HUDEP-2 (cell line): ENCODE measurements at regions not wholly inside any gene's neighbourhood (a gene's known extent, or its start where the extent isn't known, plus 50 kb on each side); places are given as distances from the start of the nearest gene placed in this dataset.
"Not testable (repeated sequence)": the region's sequence is repeated elsewhere in the genome, so short reads cannot be mapped to it uniquely, and the experiment has no call there.

Experiments
- DNase-seq, 76 experiments: peaks; one replicate each; lab custom pipeline; 2025; ENCODE audit not compliant: unreplicated experiment in 76 of 76; lab: John Stamatoyannopoulos, UW

DNA sequence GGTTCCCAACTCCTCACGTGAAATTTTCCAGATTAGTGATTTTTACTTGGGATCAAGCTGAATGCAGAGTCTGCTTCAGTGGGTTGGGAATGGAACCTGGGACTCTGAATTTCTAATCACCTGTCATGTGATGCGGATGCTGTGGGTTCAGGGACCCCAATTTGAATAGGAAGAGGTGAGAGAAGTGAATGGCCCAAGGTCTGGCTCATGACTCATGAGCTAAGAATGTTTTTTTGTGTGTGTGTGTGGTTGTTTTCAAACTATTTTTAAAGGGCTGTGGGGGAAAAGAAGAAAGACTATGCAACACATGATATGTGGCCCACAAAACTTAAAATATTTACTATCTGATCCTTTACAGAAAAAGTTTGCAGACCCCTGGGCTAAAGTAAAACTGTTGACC lies 108.5 kb upstream of the CYRIA start:
- DNase-seq, result no peak

DNA sequence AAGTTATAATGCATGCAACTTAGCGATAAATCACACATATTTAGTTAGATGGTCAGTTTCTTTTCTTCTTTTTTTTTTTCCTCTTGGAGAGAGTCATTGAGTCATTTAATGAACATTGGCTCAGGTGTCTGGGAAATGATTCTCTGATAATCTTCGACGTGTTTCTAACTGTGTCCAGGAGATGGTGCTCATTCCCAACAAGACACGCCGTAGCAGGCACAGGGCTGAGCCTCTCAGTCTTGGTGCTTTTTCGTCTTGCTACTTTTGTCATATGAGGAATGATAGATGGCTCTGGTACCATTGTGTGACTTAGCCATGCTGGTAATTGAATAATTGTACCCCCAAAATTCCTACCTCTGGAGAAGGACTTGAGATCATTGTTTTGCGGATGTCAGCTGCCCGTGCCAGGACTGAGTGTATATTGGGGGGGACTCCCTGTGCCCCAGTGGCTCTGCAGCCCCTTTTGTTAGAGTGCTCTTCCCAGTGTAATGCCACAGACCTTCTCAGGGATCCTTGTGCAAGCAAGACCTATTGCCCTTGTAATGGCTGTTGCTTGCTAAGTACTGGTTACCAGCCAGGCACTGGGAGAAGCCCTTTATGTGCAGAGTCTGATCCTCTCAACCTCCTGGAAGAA lies 107.6 kb upstream of the CYRIA start:
- DNase-seq, result peak in 33 of 76 experiments; percentile 2 to 65 (median 25)

DNA sequence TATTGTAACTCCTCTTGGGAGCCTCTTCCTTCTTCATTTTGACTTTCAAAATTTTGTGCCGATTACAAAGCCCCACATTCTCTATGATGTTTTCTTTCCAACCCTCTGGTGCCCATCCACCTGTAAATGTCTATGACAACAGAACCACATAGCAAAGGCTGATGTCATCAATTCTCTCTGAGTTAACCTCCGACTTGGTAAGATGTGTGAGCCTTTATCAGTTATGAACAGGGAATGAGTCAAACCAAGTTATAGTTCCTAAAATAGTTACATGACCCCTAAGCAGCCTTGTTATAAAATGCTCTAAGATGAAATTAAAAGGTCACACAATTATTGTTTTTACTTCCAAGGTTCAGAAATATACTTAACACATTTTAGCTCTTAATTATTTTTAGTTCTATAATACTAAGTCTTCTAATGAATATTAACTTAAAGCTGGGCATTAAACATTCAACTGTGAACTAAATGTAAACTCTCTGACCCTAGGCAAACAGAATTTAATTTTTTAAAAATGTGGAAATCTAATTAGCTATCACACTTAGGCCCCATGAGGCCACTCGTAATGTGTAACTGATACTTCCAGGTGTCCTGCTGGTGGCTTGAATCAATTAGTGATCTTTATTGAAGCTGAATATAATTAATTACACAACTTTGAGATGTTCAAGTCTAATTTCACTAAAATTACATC lies 102.3 kb upstream of the CYRIA start:
- DNase-seq, result peak in 1 of 76 experiments; percentile 17

- DNase-seq, result no peak
Observed at GRCh38 chr2:16765356-16765755, 99.7 kb upstream of the CYRIA start.

DNA sequence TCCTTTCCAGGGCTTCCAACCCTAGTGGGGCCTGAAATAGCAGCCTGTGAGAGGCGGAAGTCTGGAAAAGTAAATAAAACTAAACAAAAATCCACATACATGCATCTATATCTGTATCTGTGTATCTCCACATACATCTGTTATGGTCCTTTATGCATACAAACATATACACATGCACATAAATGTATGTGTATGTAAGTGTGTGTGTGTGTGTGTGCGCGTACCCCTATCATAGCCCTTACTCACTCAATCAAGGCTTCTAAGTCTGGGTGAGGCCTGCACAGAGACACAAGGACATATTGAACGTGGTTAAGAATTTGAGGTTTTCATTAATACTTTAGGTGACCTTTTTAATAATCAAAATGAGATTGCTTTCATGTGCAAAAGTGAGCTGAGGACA lies 98.9 kb upstream of the CYRIA start:
- no peak for DNase-seq

GRCh38 chr2:16763493-16763899 lies 97.9 kb upstream of the CYRIA start:
- DNase-seq, result no peak

DNA sequence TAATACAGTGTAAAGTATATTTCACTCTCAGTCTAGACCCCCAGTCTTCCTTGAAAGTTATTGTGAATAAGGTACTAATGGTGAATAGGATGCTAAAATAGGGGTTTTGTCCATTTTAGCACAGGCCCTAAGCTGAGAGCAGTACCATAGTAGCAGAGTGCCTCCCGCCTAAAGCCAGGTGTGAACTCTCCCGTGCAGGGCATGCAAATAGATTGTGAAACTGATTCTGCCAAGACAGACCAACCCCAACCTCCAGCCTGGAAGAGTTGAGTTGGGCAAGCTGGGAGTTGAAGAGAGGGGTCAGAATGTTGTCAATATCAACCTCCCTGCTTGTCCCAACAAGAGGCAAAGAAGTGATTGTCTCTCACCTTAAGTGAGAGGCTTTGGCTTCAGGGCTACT lies 97.4 kb upstream of the CYRIA start:
- no peak for DNase-seq

GRCh38 chr2:16760426-16760825 lies 94.8 kb upstream of the CYRIA start:
- no peak for DNase-seq

- peak in 68 of 76 experiments; percentile 10 to 77 (median 54) for DNase-seq
Observed at GRCh38 chr2:16756831-16757644, 91.4 kb upstream of the CYRIA start.

DNA sequence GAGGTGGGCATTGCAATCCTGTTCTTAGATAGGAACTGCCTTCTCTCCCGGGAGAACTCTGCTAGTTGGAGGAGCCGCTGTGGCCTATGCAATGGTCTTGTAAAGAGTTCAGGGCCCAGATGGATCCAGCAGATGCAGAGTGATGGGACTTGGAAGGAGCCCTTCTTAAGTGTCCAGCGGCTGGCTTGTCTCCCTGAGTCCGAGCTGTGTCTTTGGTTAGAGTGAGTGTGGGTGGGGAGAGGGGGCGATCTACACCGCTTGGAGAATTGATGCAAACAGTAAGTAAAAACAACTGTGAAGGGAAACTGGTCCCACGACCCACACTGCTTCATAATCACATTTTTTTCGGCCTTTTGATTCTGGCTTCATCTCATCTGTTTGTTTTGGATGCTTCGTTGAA lies 89.8 kb upstream of the CYRIA start:
- no peak for DNase-seq

DNA sequence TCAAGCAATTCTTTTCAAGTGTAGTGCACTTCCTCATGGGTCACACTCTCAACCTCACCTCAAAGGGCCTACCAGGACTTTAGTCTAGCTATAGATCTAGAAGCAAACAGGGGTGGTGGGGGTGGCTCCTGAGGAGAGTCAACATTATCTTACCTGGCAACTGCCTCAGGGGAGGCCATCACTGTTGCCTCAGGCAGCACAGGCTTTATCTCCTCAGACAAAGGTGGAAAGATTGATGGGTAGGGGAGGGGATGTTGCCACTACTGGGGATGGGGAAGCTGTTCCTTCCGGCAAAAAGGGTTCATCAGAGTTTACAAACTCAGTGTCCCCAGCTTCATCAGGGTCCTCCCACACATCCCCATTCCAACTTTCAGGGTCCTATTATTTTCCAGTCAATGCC lies 87.4 kb upstream of the CYRIA start:
- not testable (repeated sequence) for DNase-seq

DNA sequence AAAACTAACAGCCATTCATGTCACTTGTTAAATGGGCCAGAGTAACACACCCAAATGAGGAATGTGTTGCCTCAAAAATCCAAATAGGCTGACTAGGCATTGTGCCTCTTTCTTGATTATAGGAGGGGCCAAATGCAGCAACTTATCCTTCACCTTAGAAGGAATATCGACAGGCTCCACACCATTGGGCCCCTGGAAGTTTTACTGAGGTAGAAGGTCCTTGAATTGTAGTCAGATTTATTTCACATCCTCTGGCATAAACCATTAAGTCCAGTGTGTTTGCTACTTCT lies 85.2 kb upstream of the CYRIA start:
- not testable (repeated sequence) for DNase-seq

GRCh38 chr2:16750175-16750924 lies 84.7 kb upstream of the CYRIA start:
- DNase-seq, result peak in 75 of 76 experiments; percentile 40 to 97 (median 83)

DNA sequence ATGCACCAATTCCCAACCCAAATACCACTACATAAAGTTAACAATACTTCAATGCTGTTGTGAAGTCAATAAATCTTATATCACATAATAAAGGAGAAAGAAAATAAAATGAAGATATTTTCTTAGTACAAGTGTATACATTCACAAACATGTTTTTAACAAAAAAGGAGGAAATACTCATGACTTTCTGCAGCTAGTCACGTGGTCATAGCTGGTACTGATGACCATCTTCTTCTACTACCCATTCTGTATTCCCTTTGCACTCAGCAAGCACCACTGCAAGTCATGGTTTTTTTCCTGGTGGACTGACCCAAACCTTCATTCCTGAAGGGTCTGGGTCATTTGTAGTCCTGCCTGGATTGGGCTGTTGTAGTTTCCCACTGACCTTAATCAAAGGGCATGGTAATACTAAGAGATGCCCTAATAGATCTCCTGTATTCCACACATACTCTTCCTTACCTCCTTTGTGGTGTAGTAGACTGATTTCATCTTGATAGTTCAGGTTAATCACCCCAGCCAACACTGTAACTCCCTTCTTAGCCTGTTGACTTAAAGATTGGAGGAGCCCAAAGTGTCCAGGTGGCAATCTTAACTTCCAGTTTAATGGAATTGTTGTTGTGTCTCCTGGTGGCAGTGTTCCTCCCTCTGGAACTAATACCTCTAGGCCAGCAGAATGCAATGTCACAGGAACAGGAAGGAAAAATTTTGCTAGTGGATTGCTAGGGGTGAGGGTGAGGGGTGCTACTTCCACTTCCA lies 83.1 kb upstream of the CYRIA start:
- not testable (repeated sequence) for DNase-seq

GRCh38 chr2:16747689-16748088 lies 82.1 kb upstream of the CYRIA start:
- DNase-seq, result no peak

- peak in 1 of 76 experiments; percentile 11 for DNase-seq
Observed at GRCh38 chr2:16747257-16747656, 81.6 kb upstream of the CYRIA start.

DNA sequence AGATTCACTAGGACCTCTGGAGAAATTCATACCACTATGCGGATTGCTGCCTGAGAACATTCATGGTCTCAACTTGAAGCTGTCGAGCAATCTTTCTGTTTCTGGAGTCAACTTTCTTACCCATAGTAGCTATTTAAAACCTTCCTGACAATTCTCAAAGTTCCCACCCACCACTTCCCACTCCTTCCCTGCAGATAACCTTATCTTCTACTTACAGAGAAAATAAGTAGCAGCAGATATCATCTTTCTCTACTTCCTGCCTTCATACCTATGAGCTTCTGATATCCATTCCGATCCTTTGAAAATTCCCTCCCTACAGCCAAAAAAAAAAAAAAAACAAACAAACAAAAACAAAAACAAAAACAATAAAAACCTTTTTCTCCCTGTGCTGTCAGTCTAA lies 81.2 kb upstream of the CYRIA start:
- peak in 12 of 76 experiments; percentile 7 to 44 (median 22) for DNase-seq

DNA sequence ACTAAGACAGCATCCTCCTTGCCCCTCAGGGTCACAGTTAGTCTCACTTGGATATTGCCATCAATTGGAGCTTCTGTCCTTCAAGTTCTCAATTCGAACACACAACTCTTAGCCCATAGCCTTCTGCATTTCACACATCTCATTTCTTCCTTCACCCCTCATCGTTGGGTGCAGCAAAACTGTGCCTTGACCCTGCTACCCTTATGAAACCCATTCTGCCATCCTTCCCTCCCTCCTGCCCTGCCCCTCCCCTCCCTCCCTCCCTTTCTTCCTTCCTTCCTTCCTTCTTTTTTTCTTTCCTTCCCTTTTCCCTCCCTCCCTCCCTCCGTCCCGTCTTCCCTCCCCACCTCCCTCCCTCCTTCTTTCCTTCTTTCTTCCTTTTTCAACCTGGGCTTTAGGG lies 80.7 kb upstream of the CYRIA start:
- DNase-seq, result no peak

GRCh38 chr2:16745466-16745865 lies 79.8 kb upstream of the CYRIA start:
- no peak for DNase-seq

DNA sequence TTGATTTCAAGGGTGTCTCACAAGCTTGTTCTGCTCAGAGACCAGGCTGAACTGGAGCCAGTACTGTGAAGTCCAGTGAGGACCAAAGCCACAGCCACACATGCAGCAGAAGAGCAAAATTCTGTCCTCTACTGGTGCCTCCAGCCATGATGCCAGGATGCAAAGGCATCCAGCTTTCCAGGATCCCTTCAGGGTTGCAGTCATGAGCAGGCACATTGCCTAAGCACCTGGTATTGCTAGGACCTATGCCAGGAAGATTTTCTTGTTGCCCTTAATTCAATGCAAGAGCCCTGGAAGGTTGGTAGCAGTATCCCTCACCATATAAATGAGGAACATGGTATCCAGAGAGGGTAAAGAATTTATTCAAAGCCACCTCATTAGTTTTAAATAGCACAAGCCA lies 78.9 kb upstream of the CYRIA start:
- no peak for DNase-seq
